MCF 10A (cell line): ENCODE measurements at regions not wholly inside any gene's neighbourhood (a gene's known extent, or its start where the extent isn't known, plus 50 kb on each side); places are given as distances from the start of the nearest gene placed in this dataset.

Experiments
- BruUV-seq: library from RNA; stranded (reverse); fragments of 400-500 nt; replicated peaks from 2 replicates; lab custom pipeline; 2021; lab: Mats Ljungman, UMichigan
- CTCF ChIA-PET: fragments of 300-600 bp; sonication (Branson Sonifier 250); formaldehyde crosslinking; extraction: SDS; loops from one replicate; lab custom pipeline; 2021; ENCODE audit warnings: antibody characterized with exemption, inconsistent platforms; lab: Yijun Ruan, JAX
- POLR2A ChIA-PET: fragments of 300-600, 350-650 bp; sonication (Branson Sonifier 250); formaldehyde crosslinking; extraction: SDS; loops from one replicate; lab custom pipeline; 2020; ENCODE audit warnings: antibody characterized with exemption, inconsistent platforms; lab: Yijun Ruan, JAX
- DNase-seq: peaks from one replicate; pipeline ENCODE4 v3.0.0-alpha.2; 2018; ENCODE audit not compliant: unreplicated experiment
- H3K27ac Mint-ChIP-seq: one replicate; pipeline ENCODE4 v1.8.0; 2022; ENCODE audit warnings: mild to moderate bottlenecking, low read depth, mixed read lengths; ENCODE audit not compliant: unreplicated experiment
- H3K27me3 Mint-ChIP-seq: one replicate; pipeline ENCODE4 v1.8.0; 2022; ENCODE audit warnings: mixed read lengths; ENCODE audit not compliant: insufficient read depth, unreplicated experiment
- H3K36me3 Mint-ChIP-seq: one replicate; pipeline ENCODE4 v1.8.0; 2022; ENCODE audit warnings: mild to moderate bottlenecking, moderate library complexity, mixed read lengths; ENCODE audit not compliant: insufficient read depth, unreplicated experiment
- H3K4me1 Mint-ChIP-seq: one replicate; pipeline ENCODE4 v1.8.0; 2022; ENCODE audit warnings: mixed read lengths; ENCODE audit not compliant: insufficient read depth, unreplicated experiment
- H3K4me3 Mint-ChIP-seq: one replicate; pipeline ENCODE4 v1.8.0; 2022; ENCODE audit warnings: mild to moderate bottlenecking, moderate library complexity, mixed read lengths; ENCODE audit not compliant: unreplicated experiment
- H3K9me3 Mint-ChIP-seq: one replicate; pipeline ENCODE4 v1.8.0; 2022; ENCODE audit warnings: mixed read lengths; ENCODE audit not compliant: unreplicated experiment
- intact Hi-C: fragments of 100-400 bp; cut with micrococcal nuclease; formaldehyde crosslinking; loops from 2 replicates; pipeline ENCODE4 v1.14.1; 2022
- TF ChIP-seq, protein P1 (sequence below): fragments of 200-600 bp; IDR thresholded peaks from one replicate; pipeline ENCODE4 v1.8.0; 2022; ENCODE audit warnings: antibody characterized with exemption, mild to moderate bottlenecking; ENCODE audit not compliant: unreplicated experiment

DNA sequence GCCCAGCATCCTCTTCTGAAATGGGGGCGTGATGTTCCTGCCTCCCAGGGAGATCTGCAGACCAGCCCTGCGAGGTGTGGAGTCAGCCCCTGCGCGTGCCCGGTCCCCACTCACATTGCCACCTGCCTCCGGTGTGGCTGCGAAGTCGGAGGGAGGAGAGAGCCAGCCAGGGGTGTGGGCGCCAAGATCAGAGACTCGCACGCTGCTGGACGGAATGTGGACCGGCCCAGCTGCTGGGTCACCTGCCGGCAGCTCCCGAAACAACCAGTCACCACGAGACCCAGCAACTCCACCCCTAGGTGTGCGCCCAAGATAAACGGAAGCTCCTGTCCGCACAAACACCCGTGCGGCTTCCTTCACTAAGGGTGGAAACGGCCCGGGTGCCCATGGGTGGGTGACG is 51.1 kb upstream of the EGFL7 start:
- Mint-ChIP-seq H3K4me1 (peaks cover 6% of the 10 kb centered on the region), H3K4me3 (no peak overlapping the region), H3K36me3 (no peaks in the 10 kb centered on the region), H3K27ac (no peak overlapping the region), H3K9me3 (no peaks in the 10 kb centered on the region), H3K27me3 (peaks cover 11% of the 10 kb centered on the region)
- no TSS peak for BruUV-seq
- CTCF ChIA-PET: interaction anchor here (1.1 kb wide), 1 partner anchor 14 kb away, joined by 4 read pairs; no protein-coding TSS in a partner anchor
- intact Hi-C loops: no loop called here
- DNase-seq: no peak
- POLR2A ChIA-PET: no interaction called here
- TF ChIP-seq, protein P1, sequence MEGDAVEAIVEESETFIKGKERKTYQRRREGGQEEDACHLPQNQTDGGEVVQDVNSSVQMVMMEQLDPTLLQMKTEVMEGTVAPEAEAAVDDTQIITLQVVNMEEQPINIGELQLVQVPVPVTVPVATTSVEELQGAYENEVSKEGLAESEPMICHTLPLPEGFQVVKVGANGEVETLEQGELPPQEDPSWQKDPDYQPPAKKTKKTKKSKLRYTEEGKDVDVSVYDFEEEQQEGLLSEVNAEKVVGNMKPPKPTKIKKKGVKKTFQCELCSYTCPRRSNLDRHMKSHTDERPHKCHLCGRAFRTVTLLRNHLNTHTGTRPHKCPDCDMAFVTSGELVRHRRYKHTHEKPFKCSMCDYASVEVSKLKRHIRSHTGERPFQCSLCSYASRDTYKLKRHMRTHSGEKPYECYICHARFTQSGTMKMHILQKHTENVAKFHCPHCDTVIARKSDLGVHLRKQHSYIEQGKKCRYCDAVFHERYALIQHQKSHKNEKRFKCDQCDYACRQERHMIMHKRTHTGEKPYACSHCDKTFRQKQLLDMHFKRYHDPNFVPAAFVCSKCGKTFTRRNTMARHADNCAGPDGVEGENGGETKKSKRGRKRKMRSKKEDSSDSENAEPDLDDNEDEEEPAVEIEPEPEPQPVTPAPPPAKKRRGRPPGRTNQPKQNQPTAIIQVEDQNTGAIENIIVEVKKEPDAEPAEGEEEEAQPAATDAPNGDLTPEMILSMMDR: no peak

DNA sequence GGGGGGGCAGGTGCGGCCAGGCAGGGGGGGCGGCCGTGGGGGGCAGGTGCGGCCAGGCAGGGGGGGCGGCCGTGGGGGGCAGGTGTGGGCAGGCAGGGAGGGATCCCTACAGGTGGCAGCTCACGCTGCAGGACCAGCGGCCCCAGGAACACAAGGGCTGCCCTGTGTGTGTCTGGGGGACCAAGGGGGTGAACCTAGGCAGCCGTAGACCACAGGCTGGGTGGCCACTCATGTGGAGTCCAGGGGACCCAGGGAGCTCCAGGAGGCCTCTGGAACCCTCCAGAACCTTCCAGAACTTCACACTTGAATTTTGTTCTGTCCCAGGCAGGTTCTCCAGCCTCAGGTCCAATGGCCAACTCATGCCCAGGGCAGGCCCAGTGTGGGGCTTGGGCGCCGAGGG is 51.6 kb upstream of the EGFL7 start:
- ChIA-PET CTCF (interaction anchor here (0.6 kb wide), 1 partner anchor 47 kb away, joined by 4 read pairs; no protein-coding TSS in a partner anchor), POLR2A (no interaction called here)
- TF ChIP-seq, protein P1: no peak
- BruUV-seq: no TSS peak
- H3K27ac Mint-ChIP-seq: no peak overlapping the region
- no peaks in the 10 kb centered on the region for H3K36me3 Mint-ChIP-seq
- peaks cover 6% of the 10 kb centered on the region for H3K4me1 Mint-ChIP-seq
- H3K4me3 Mint-ChIP-seq: no peak overlapping the region
- intact Hi-C loops: no loop called here
- no peak for DNase-seq
- H3K9me3 Mint-ChIP-seq: no peaks in the 10 kb centered on the region
- H3K27me3 Mint-ChIP-seq: peaks cover 11% of the 10 kb centered on the region

DNA sequence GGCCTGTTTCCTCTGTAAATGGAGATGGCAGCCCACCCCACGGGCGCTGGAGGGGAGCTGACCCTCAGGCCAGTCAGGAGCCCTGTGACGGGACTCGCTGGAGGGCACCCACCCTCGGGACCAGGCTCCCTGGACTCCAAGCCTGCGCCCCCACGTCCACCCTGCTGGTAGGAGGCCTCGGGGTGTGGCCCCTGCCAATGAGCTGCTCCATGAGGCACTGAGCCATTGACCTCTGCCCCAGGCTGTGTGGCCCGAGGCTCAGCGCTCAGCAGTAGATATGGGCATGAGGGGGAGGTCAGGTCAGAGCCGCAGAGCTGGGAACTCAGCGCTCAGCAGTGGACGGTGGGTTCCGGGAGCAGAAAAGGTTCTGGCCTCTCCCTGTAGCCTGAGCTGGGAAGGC is 52.3 kb upstream of the EGFL7 start:
- no peaks in the 10 kb centered on the region for H3K36me3 Mint-ChIP-seq
- DNase-seq: no peak
- intact Hi-C loops: no loop called here
- no peak overlapping the region for H3K27ac Mint-ChIP-seq
- no peak overlapping the region for H3K4me3 Mint-ChIP-seq
- peaks cover 4% of the 10 kb centered on the region for H3K4me1 Mint-ChIP-seq
- H3K9me3 Mint-ChIP-seq: no peaks in the 10 kb centered on the region
- peaks cover 11% of the 10 kb centered on the region for H3K27me3 Mint-ChIP-seq
- POLR2A ChIA-PET: no interaction called here
- TF ChIP-seq, protein P1: no peak
- no TSS peak for BruUV-seq
- CTCF ChIA-PET: interaction anchor here (0.6 kb wide), 1 partner anchor 46 kb away, joined by 4 read pairs; no protein-coding TSS in a partner anchor

DNA sequence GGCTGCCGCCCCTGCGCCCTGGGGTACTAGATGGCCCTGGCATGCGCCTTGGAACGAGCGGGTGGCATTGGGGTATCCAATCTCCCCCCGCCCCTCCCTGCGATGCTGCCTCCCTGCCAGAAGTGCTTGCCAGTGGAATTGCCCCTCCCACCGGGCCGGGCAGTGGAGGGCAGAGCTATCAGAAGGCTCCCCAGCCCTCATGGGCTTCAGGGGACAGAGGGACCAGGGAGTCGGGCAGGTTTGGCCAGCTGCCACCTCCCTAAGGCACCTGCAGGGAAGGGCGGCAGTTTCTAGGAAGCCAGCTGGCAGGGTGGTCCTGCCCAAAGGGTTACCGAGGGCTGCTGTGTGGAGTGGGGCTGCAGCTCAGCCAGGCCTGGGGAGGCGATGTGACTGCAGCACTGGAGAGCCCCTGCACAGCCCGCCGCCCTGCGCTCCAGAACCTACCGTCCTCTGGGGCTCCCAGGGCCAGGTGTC is 52.8 kb upstream of the EGFL7 start:
- POLR2A ChIA-PET: interaction anchor here (0.6 to 1.1 kb wide), 2 partner anchors 45 to 123 kb away, joined by 3 read pairs; no protein-coding TSS in a partner anchor
- H3K4me1 Mint-ChIP-seq: no peaks in the 10 kb centered on the region
- CTCF ChIA-PET: no interaction called here
- TF ChIP-seq, protein P1: no peak
- H3K36me3 Mint-ChIP-seq: no peaks in the 10 kb centered on the region
- intact Hi-C loops: no loop called here
- no peaks in the 10 kb centered on the region for H3K9me3 Mint-ChIP-seq
- BruUV-seq: no TSS peak
- no peak overlapping the region for H3K4me3 Mint-ChIP-seq
- no peak for DNase-seq
- H3K27ac Mint-ChIP-seq: no peak overlapping the region
- peaks cover 11% of the 10 kb centered on the region for H3K27me3 Mint-ChIP-seq
